ENCODE measurements at regions not wholly inside any gene's neighbourhood (a gene's known extent, or its start where the extent isn't known, plus 50 kb on each side); places are given as distances from the start of the nearest gene placed in this dataset.
"Not testable (repeated sequence)": the region's sequence is repeated elsewhere in the genome, so short reads cannot be mapped to it uniquely, and the experiment has no call there.

GRCh38 chr10:9547936-9548904 is 1469.5 kb upstream of the CELF2 start:
- DNase-seq (ENCODE audit: low spot score) = no peak

GRCh38 chr10:9550810-9551209 is 1466.9 kb upstream of the CELF2 start:
- DNase-seq (ENCODE audit: low spot score) = no peak

- DNase-seq (ENCODE audit: low spot score) = no peak
Observed at GRCh38 chr10:9554321-9554720, 1463.4 kb upstream of the CELF2 start.

GRCh38 chr10:9560976-9561375 is 1456.7 kb upstream of the CELF2 start:
- no peak for DNase-seq (ENCODE audit: low spot score)

- no peak for DNase-seq (ENCODE audit: low spot score)
Observed at GRCh38 chr10:9561821-9562505, 1455.7 kb upstream of the CELF2 start.

GRCh38 chr10:9577746-9578145 is 1439.9 kb upstream of the CELF2 start:
- no peak for DNase-seq (ENCODE audit: low spot score)

GRCh38 chr10:9579110-9579705 is 1438.5 kb upstream of the CELF2 start:
- no peak for DNase-seq (ENCODE audit: low spot score)

- not testable (repeated sequence) for DNase-seq (ENCODE audit: low spot score)
Observed at GRCh38 chr10:9582803-9583202, 1434.9 kb upstream of the CELF2 start.

- no peak for DNase-seq (ENCODE audit: low spot score)
Observed at GRCh38 chr10:9596368-9596920, 1421.2 kb upstream of the CELF2 start.

GRCh38 chr10:9602998-9603397 is 1414.7 kb upstream of the CELF2 start:
- no peak for DNase-seq (ENCODE audit: low spot score)

GRCh38 chr10:9603972-9604371 is 1413.7 kb upstream of the CELF2 start:
- DNase-seq (ENCODE audit: low spot score) = no peak

GRCh38 chr10:9605231-9605630 is 1412.4 kb upstream of the CELF2 start:
- DNase-seq (ENCODE audit: low spot score) = no peak

GRCh38 chr10:9608602-9609001 is 1409.1 kb upstream of the CELF2 start:
- DNase-seq (ENCODE audit: low spot score) = no peak

- no peak for DNase-seq (ENCODE audit: low spot score)
Observed at GRCh38 chr10:9613338-9614075, 1404.2 kb upstream of the CELF2 start.

- DNase-seq (ENCODE audit: low spot score) = no peak
Observed at GRCh38 chr10:9615189-9615588, 1402.5 kb upstream of the CELF2 start.

- DNase-seq (ENCODE audit: low spot score) = no peak
Observed at GRCh38 chr10:9621216-9621615, 1396.5 kb upstream of the CELF2 start.

- no peak for DNase-seq (ENCODE audit: low spot score)
Observed at GRCh38 chr10:9625304-9625703, 1392.4 kb upstream of the CELF2 start.

GRCh38 chr10:9634466-9634865 is 1383.2 kb upstream of the CELF2 start:
- DNase-seq (ENCODE audit: low spot score) = no peak

- DNase-seq (ENCODE audit: low spot score) = no peak
Observed at GRCh38 chr10:9635691-9636090, 1382.0 kb upstream of the CELF2 start.

GRCh38 chr10:9636216-9636615 is 1381.5 kb upstream of the CELF2 start:
- DNase-seq (ENCODE audit: low spot score) = no peak

GRCh38 chr10:9643782-9644181 is 1373.9 kb upstream of the CELF2 start:
- no peak for DNase-seq (ENCODE audit: low spot score)

- DNase-seq (ENCODE audit: low spot score) = no peak
Observed at GRCh38 chr10:9645404-9645803, 1372.3 kb upstream of the CELF2 start.

All from HuH-7 (cell line).